Left ventricle myocardium inferior (tissue), 1 donor: ENCODE measurements at regions not wholly inside any gene's neighbourhood (a gene's known extent, or its start where the extent isn't known, plus 50 kb on each side); places are given as distances from the start of the nearest gene placed in this dataset.

Source experiments
- DNase-seq: peaks from one replicate; pipeline ENCODE4 v3.0.0-alpha.2; 2020
- H3K27ac ChIP-seq: fragments of 200-600 bp; replicated peaks from 2 replicates; pipeline ENCODE4 v1.8.0; 2021
- H3K27me3 ChIP-seq: fragments of 200-600 bp; 2 replicates; pipeline ENCODE4 v1.8.0; 2021; ENCODE audit warnings: low read depth
- H3K36me3 ChIP-seq: fragments of 200-600 bp; 2 replicates; pipeline ENCODE4 v1.8.0; 2021
- H3K4me1 ChIP-seq: fragments of 200-600 bp; 2 replicates; pipeline ENCODE4 v1.8.0; 2021
- H3K4me3 ChIP-seq: fragments of 200-600 bp; 2 replicates; pipeline ENCODE4 v1.8.0; 2021; ENCODE audit warnings: mild to moderate bottlenecking, moderate library complexity
- H3K9me3 ChIP-seq: fragments of 200-600 bp; replicated peaks from 2 replicates; pipeline ENCODE4 v1.8.0; 2021
- CTCF ChIP-seq: fragments of 200-600 bp; IDR thresholded peaks from 2 replicates; pipeline ENCODE4 v1.8.0; 2021; ENCODE audit warnings: antibody characterized with exemption, mild to moderate bottlenecking, borderline replicate concordance
- intact Hi-C: fragments of 100-400 bp; cut with micrococcal nuclease; formaldehyde crosslinking; loops from one replicate; pipeline ENCODE4 v1.11.0; 2022
- donor health status: DM: no; HTN: yes; CAD: no; lungs with severe emphysema.

DNA sequence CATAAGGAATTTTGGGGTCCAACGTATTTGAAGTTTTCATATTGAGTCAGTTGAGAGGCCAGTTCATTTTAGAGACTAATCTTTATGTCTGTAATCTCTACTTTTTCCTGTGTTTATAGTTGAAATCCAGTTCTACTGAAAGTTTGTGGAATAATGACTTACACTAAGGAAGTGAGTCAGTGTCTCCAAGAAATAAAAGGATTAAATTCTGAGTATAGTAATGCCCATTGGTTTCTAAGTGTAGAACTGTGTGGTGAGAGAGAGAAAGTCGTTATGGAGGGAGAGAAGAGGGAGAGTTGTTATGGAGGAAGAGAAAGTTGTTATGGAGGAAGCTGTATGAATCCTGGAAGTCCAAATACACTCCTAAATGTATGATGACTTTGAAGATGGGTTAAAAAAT is 264.6 kb upstream of the HAND2 start:
- H3K36me3 ChIP-seq = no peaks in the 10 kb centered on the region
- peaks cover 4% of the 10 kb centered on the region for H3K9me3 ChIP-seq
- no peak for DNase-seq
- H3K4me1 ChIP-seq = no peaks in the 10 kb centered on the region
- no peak overlapping the region for H3K27ac ChIP-seq
- H3K4me3 ChIP-seq = no peak overlapping the region
- TF ChIP-seq CTCF = no peak
- intact Hi-C loops = no loop called here
- H3K27me3 ChIP-seq = no peaks in the 10 kb centered on the region

GRCh38 chr4:173793937-173794510 is 264.0 kb upstream of the HAND2 start:
- H3K27ac ChIP-seq = no peak overlapping the region
- intact Hi-C loops = no loop called here
- no peak for TF ChIP-seq CTCF
- no peaks in the 10 kb centered on the region for H3K36me3 ChIP-seq
- H3K4me3 ChIP-seq = no peak overlapping the region
- H3K9me3 ChIP-seq = peaks cover 4% of the 10 kb centered on the region
- no peak for DNase-seq
- no peaks in the 10 kb centered on the region for H3K27me3 ChIP-seq
- H3K4me1 ChIP-seq = no peaks in the 10 kb centered on the region

DNA sequence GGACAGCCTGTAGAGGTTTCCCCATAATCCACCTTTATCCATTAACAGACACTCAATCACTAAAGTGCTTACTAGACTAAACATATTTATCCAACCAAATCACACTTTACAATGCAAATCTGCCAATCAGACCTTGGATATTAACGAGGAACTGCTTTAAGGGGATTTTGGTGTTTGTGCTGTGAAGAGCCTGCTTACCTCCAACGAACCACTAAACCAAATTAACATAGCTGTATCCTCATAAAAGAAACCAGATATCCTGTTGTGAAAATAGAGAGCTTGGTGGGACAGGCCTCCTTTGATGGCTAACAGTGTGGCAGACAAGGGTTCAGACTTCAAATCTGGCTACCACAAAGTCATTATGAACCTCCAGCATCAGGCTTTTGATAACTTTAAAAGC is 252.6 kb upstream of the HAND2 start:
- no peak for DNase-seq
- H3K27ac ChIP-seq = no peak overlapping the region
- no peak for TF ChIP-seq CTCF
- no peaks in the 10 kb centered on the region for H3K4me1 ChIP-seq
- no peak overlapping the region for H3K4me3 ChIP-seq
- no peaks in the 10 kb centered on the region for H3K9me3 ChIP-seq
- H3K27me3 ChIP-seq = no peaks in the 10 kb centered on the region
- intact Hi-C loops = no loop called here
- no peaks in the 10 kb centered on the region for H3K36me3 ChIP-seq

GRCh38 chr4:173777921-173778320 is 247.9 kb upstream of the HAND2 start:
- Histone ChIP-seq H3K36me3 (no peaks in the 10 kb centered on the region), H3K4me1 (no peaks in the 10 kb centered on the region), H3K9me3 (peaks cover 33% of the 10 kb centered on the region), H3K27ac (no peak overlapping the region), H3K27me3 (no peaks in the 10 kb centered on the region), H3K4me3 (no peak overlapping the region)
- no peak for TF ChIP-seq CTCF
- no peak for DNase-seq
- intact Hi-C loops = no loop called here

DNA sequence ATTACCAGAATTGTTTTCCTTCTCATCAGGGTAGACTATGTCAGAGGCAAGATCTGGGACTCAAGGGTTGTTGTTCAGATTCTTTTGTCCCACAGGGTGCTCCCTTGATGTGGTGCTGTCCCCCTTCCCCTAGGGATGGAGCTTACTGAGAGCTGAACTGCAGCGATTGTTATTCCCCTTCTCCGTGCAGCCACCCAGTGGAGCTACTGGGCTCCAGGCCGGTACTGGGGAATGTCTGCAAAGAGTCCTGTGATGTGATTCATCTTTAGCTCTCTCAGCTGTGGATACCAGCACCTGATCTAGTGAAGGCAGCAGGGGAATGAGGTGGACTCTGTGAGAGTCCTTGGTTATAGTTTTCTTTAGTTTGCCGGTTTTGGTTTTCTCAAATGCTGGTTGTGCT is 247.4 kb upstream of the HAND2 start:
- TF ChIP-seq CTCF = no peak
- no peaks in the 10 kb centered on the region for H3K27me3 ChIP-seq
- no peak overlapping the region for H3K4me3 ChIP-seq
- peaks cover 33% of the 10 kb centered on the region for H3K9me3 ChIP-seq
- H3K27ac ChIP-seq = no peak overlapping the region
- no peak for DNase-seq
- no peaks in the 10 kb centered on the region for H3K36me3 ChIP-seq
- intact Hi-C loops = no loop called here
- H3K4me1 ChIP-seq = no peaks in the 10 kb centered on the region
